NT2/D1 (cell line): ENCODE measurements at regions not wholly inside any gene's neighbourhood (a gene's known extent, or its start where the extent isn't known, plus 50 kb on each side); places are given as distances from the start of the nearest gene placed in this dataset.

Source experiments
- SUZ12 ChIP-seq: IDR thresholded peaks from 2 replicates; pipeline ENCODE4 v1.6.1; 2011; ENCODE audit not compliant: insufficient read length, insufficient read depth; ENCODE audit errors: extremely low read depth
- YY1 ChIP-seq: IDR thresholded peaks from 2 replicates; pipeline ENCODE4 v1.6.1; 2011; ENCODE audit not compliant: insufficient read length, insufficient read depth
- ZNF274 ChIP-seq: IDR thresholded peaks from 2 replicates; pipeline ENCODE4 v1.6.1; 2011; ENCODE audit warnings: mild to moderate bottlenecking, low read depth, low read length

- TF ChIP-seq SUZ12: no peak
- TF ChIP-seq YY1: no peak
- no peak for TF ChIP-seq ZNF274
These were observed 579.3 kb upstream of the GRM7 start for GRCh38 chr3:6281662-6282061.
